HepG2 (cell line): ENCODE measurements at regions not wholly inside any gene's neighbourhood (a gene's known extent, or its start where the extent isn't known, plus 50 kb on each side); places are given as distances from the start of the nearest gene placed in this dataset.
A peak's percentile ranks its signal among the peaks of the same experiment; 100 is the strongest.

Experiments used
- CENPT ChIP-seq: sonication (generic); formaldehyde crosslinking; IDR thresholded peaks from 2 replicates; pipeline ENCODE4 v1.8.0; 2022; ENCODE audit warnings: low read depth, mild to moderate bottlenecking, moderate library complexity, missing genetic modification reagents
- CHD4 ChIP-seq: fragments of 200-600 bp; sonication (generic); IDR thresholded peaks from 2 replicates; pipeline ENCODE4 v1.7.0; 2017; ENCODE audit warnings: mild to moderate bottlenecking, low read length, borderline replicate concordance
- EZH2 ChIP-seq: conservative IDR thresholded peaks from 2 replicates; pipeline ENCODE4 v1.6.1; 2012; ENCODE audit warnings: mild to moderate bottlenecking, low read depth, low read length, moderate library complexity
- HMG20B ChIP-seq: conservative IDR thresholded peaks from 2 replicates; pipeline ENCODE4 v1.6.1; 2016; ENCODE audit warnings: missing genetic modification reagents, missing compliant biosample characterization
- NR2F2 ChIP-seq: IDR thresholded peaks from 2 replicates; pipeline ENCODE4 v1.6.1; 2012; ENCODE audit warnings: low read depth, inconsistent platforms, borderline replicate concordance
- PHF8 ChIP-seq: sonication (generic); formaldehyde crosslinking; IDR thresholded peaks from 2 replicates; pipeline ENCODE4 v1.5.0; 2020; ENCODE audit warnings: missing genetic modification reagents
- RARG ChIP-seq: sonication (generic); formaldehyde crosslinking; IDR thresholded peaks from 2 replicates; pipeline ENCODE4 v1.4.0; 2020; ENCODE audit warnings: low read depth, mild to moderate bottlenecking, missing genetic modification reagents
- RFXANK ChIP-seq: IDR thresholded peaks from 2 replicates; pipeline ENCODE4 v1.6.1; 2016
- TP53 ChIP-seq: sonication (generic); formaldehyde crosslinking; conservative IDR thresholded peaks from 2 replicates; pipeline ENCODE4 v1.4.0; 2020; ENCODE audit warnings: missing genetic modification reagents
- ZC3H13 ChIP-seq: sonication (generic); formaldehyde crosslinking; IDR thresholded peaks from 2 replicates; pipeline ENCODE4 v1.8.1; 2023; ENCODE audit warnings: mild to moderate bottlenecking, missing genetic modification reagents, moderate library complexity
- ZNF224 ChIP-seq: sonication (generic); formaldehyde crosslinking; IDR thresholded peaks from 2 replicates; pipeline ENCODE4 v1.5.0; 2020; ENCODE audit warnings: mild to moderate bottlenecking, missing genetic modification reagents
- ZNF547 ChIP-seq: sonication (generic); formaldehyde crosslinking; IDR thresholded peaks from 2 replicates; pipeline ENCODE4 v1.5.1; 2020; ENCODE audit warnings: mild to moderate bottlenecking, missing genetic modification reagents
- ZNF672 ChIP-seq: sonication (generic); formaldehyde crosslinking; IDR thresholded peaks from 2 replicates; pipeline ENCODE4 v1.8.1; 2022; ENCODE audit warnings: missing genetic modification reagents
- ZNF780A ChIP-seq: sonication (generic); formaldehyde crosslinking; IDR thresholded peaks from 2 replicates; pipeline ENCODE4 v1.8.0; 2022; ENCODE audit warnings: mild to moderate bottlenecking, missing genetic modification reagents, moderate library complexity
- TF ChIP-seq, protein P1 (sequence below): sonication (generic); formaldehyde crosslinking; IDR thresholded peaks from 2 replicates; pipeline ENCODE4 v1.5.1; 2020; ENCODE audit warnings: missing genetic modification reagents, mild to moderate bottlenecking, borderline replicate concordance
- TF ChIP-seq, protein P2 (sequence below): sonication (generic); formaldehyde crosslinking; IDR thresholded peaks from 2 replicates; pipeline ENCODE4 v1.5.0; 2020; ENCODE audit warnings: missing genetic modification reagents, mild to moderate bottlenecking, borderline replicate concordance
- TF ChIP-seq, protein P3 (sequence below): sonication (generic); formaldehyde crosslinking; IDR thresholded peaks from 2 replicates; pipeline ENCODE4 v1.5.1; 2020; ENCODE audit warnings: mild to moderate bottlenecking, missing genetic modification reagents, borderline replicate concordance
- TF ChIP-seq, protein P4 (sequence below): sonication (generic); formaldehyde crosslinking; IDR thresholded peaks from 2 replicates; pipeline ENCODE4 v1.4.0; 2020; ENCODE audit warnings: mild to moderate bottlenecking, missing genetic modification reagents, borderline replicate concordance
- TF ChIP-seq, protein P5 (sequence below): sonication (generic); formaldehyde crosslinking; IDR thresholded peaks from 2 replicates; pipeline ENCODE4 v1.8.1; 2022; ENCODE audit warnings: mild to moderate bottlenecking, missing genetic modification reagents
- TF ChIP-seq, protein P6 (sequence below): sonication (generic); formaldehyde crosslinking; IDR thresholded peaks from 2 replicates; pipeline ENCODE4 v1.4.0; 2020; ENCODE audit warnings: missing genetic modification reagents, borderline replicate concordance

DNA sequence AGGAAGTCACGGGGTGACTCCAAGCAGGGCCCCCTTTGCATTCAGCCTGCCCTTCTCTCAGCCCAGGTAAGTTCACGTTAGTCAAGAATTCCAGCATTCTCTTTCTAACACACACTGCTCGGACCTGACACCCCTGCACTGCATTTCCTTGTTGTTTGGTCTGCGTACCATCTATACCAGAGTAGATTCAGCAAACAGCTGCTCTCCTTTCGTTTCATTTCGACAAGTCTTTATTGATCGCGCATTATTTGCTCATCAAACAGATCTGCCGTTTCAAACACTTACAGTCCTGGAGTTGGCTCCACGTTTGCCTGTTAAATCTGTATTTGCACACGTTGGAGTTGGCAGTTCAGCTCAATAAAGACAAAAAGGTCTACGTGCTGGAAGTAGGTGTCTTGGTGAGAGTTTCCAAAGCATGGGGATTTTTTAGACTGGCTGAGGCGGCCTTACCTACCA is 495.1 kb downstream of the RPS24 start (continued):
- TF ChIP-seq, protein P1, sequence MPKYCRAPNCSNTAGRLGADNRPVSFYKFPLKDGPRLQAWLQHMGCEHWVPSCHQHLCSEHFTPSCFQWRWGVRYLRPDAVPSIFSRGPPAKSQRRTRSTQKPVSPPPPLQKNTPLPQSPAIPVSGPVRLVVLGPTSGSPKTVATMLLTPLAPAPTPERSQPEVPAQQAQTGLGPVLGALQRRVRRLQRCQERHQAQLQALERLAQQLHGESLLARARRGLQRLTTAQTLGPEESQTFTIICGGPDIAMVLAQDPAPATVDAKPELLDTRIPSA (CRISPR knock-in tag): no peak; the same call in 1 of the 2 replicates
- TF ChIP-seq ZNF547 (CRISPR knock-in tag) (no peak), TP53 (CRISPR knock-in tag) (no peak), ZC3H13 (peak; percentile 70; the same call in 1 of the 2 replicates), RARG (no peak), PHF8 (CRISPR knock-in tag) (0 out of 2 replicates have a peak, but pooled peaks have one; percentile 38), CENPT (no peak), ZNF672 (CRISPR knock-in tag) (0 out of 2 replicates have a peak, but pooled peaks have one; percentile 8), ZNF224 (CRISPR knock-in tag) (peak; percentile 26; the same call in 1 of the 2 replicates), NR2F2 (peak; percentile 79; the same call in 1 of the 2 replicates), EZH2 (no peak), RFXANK (0 out of 2 replicates have a peak, but pooled peaks have one; percentile 43), CHD4 (no peak), HMG20B (CRISPR knock-in tag) (peak; percentile 85), ZNF780A (CRISPR knock-in tag) (no peak)
- TF ChIP-seq, protein P2, sequence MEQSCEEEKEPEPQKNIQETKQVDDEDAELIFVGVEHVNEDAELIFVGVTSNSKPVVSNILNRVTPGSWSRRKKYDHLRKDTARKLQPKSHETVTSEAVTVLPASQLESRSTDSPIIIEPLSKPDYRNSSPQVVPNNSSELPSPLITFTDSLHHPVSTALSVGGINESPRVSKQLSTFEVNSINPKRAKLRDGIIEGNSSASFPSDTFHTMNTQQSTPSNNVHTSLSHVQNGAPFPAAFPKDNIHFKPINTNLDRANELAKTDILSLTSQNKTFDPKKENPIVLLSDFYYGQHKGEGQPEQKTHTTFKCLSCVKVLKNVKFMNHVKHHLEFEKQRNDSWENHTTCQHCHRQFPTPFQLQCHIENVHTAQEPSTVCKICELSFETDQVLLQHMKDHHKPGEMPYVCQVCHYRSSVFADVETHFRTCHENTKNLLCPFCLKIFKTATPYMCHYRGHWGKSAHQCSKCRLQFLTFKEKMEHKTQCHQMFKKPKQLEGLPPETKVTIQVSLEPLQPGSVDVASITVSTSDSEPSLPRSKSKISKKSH (CRISPR knock-in tag): no peak
- TF ChIP-seq, protein P3, sequence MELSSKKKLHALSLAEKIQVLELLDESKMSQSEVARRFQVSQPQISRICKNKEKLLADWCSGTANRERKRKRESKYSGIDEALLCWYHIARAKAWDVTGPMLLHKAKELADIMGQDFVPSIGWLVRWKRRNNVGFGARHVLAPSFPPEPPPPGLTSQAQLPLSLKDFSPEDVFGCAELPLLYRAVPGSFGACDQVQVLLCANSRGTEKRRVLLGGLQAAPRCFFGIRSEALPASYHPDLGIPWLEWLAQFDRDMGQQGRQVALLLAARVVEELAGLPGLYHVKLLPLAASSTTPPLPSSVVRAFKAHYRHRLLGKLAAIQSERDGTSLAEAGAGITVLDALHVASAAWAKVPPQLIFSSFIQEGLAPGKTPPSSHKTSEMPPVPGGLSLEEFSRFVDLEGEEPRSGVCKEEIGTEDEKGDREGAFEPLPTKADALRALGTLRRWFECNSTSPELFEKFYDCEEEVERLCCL (CRISPR knock-in tag): no peak
- TF ChIP-seq, protein P4, sequence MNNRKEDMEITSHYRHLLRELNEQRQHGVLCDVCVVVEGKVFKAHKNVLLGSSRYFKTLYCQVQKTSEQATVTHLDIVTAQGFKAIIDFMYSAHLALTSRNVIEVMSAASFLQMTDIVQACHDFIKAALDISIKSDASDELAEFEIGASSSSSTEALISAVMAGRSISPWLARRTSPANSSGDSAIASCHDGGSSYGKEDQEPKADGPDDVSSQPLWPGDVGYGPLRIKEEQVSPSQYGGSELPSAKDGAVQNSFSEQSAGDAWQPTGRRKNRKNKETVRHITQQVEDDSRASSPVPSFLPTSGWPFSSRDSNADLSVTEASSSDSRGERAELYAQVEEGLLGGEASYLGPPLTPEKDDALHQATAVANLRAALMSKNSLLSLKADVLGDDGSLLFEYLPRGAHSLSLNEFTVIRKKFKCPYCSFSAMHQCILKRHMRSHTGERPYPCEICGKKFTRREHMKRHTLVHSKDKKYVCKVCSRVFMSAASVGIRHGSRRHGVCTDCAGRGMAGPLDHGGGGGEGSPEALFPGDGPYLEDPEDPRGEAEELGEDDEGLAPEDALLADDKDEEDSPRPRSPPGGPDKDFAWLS (CRISPR knock-in tag): no peak
- TF ChIP-seq, protein P5, sequence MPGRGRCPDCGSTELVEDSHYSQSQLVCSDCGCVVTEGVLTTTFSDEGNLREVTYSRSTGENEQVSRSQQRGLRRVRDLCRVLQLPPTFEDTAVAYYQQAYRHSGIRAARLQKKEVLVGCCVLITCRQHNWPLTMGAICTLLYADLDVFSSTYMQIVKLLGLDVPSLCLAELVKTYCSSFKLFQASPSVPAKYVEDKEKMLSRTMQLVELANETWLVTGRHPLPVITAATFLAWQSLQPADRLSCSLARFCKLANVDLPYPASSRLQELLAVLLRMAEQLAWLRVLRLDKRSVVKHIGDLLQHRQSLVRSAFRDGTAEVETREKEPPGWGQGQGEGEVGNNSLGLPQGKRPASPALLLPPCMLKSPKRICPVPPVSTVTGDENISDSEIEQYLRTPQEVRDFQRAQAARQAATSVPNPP (CRISPR knock-in tag): peak; percentile 75
- TF ChIP-seq, protein P6, sequence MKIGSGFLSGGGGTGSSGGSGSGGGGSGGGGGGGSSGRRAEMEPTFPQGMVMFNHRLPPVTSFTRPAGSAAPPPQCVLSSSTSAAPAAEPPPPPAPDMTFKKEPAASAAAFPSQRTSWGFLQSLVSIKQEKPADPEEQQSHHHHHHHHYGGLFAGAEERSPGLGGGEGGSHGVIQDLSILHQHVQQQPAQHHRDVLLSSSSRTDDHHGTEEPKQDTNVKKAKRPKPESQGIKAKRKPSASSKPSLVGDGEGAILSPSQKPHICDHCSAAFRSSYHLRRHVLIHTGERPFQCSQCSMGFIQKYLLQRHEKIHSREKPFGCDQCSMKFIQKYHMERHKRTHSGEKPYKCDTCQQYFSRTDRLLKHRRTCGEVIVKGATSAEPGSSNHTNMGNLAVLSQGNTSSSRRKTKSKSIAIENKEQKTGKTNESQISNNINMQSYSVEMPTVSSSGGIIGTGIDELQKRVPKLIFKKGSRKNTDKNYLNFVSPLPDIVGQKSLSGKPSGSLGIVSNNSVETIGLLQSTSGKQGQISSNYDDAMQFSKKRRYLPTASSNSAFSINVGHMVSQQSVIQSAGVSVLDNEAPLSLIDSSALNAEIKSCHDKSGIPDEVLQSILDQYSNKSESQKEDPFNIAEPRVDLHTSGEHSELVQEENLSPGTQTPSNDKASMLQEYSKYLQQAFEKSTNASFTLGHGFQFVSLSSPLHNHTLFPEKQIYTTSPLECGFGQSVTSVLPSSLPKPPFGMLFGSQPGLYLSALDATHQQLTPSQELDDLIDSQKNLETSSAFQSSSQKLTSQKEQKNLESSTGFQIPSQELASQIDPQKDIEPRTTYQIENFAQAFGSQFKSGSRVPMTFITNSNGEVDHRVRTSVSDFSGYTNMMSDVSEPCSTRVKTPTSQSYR (CRISPR knock-in tag): no peak; the same call in 1 of the 2 replicates
